NCI-H1436 treated with DMSO at 0.1 percent for 48 hours (cell line): ENCODE measurements at regions not wholly inside any gene's neighbourhood (a gene's known extent, or its start where the extent isn't known, plus 50 kb on each side); places are given as distances from the start of the nearest gene placed in this dataset.
"Not testable (repeated sequence)": the region's sequence is repeated elsewhere in the genome, so short reads cannot be mapped to it uniquely, and the experiment has no call there.

Experiments used
- DNase-seq: peaks from one replicate; lab custom pipeline; 2025; lab: John Stamatoyannopoulos, UW

DNA sequence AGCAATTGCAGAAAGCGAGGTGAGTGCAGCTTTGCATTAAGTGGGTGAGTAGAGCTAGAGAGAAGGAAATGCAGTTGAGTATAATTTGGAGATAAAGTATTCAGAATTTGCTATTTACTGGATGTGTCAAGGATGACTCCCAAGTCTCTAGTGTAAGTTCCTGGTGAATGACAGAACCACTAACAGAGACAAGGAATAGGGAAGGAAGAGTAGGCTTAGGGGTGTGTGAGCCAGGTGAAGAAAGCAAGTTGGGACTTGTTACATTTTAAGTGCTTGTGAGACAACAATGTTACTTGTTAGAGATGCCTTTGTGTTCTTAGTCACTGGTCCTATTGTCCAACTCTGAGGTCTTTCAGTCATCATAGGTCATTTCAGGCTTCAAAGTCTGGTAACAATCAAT lies 70.8 kb downstream of the TBC1D26 start:
- DNase-seq = not testable (repeated sequence)

DNA sequence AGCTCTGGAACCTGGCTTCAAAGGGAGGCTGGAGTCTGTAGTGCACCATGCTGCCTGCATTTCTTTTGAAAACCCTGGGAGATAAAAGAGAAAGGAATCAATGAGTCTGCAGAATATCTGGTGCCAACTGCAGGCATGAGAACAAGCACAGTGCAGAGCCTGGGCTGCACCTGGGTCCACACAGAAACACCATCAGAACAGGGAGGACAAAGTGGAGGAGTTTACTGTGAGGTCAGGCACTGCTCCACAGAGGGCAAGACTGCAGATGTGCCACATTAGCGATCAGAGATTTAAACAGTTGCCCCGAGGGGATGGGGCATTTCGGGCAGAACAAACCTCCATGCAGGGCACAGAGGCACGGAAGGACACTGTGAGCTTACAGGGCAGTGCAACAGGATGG lies 74.7 kb downstream of the TBC1D26 start:
- DNase-seq = not testable (repeated sequence)

DNA sequence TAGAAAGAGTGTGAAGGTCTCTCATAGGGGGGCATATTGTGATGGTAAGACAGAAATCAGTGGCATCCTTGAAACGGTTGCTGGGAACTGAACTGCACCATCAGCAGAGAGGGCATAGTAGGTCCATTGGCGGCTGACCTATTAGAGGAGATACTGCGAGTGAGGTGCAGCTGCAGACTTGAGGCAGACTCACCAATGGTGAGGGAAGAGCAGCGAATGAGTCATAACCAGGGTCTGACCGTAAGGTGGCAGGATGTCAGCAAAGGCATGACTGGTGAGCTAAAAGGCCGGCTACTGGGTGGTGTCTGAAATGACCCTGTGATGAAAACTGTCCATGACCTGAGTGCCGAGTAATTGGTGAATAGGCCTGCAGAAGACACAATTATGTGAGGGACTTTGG lies 81.3 kb downstream of the TBC1D26 start:
- DNase-seq = not testable (repeated sequence)

DNA sequence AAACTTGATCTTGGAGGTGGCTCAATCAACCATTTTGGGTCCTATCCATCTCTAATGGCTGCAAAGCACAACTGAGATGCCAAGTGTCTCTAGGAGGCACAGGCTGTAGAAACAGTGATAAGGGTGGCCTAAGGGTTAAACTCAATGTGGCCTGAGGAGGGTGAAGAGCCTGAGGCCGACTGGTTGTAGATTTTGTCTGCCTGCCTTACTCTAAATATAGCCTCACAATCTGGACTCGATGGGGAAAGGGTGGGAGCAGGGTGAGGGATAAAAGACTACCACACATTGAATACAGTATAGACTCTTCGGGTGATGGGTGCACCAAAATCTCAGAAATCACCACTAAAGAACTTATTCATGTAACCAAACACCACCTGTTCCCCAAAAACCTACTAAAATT lies 81.9 kb downstream of the TBC1D26 start:
- not testable (repeated sequence) for DNase-seq

DNA sequence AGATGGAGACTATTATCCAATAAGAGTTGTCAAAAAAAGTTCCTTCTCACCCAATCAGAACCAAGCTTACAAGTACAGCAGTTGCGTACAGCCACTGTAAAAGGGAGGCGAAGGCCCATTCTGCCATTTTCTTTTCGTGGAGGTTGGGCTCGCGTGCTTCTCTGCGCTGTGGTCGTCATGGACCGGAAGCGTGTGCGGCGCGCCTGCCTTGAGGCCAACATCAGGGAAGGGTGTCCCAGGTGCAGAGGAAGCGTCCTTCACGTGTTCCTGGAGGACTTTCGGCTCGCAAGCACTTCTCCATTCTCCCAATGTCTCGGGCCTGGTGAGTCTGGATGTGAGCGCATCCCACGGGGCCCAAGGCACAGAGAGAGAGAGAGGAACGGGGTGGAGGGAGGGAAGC lies 85.8 kb downstream of the TBC1D26 start:
- DNase-seq = not testable (repeated sequence)

DNA sequence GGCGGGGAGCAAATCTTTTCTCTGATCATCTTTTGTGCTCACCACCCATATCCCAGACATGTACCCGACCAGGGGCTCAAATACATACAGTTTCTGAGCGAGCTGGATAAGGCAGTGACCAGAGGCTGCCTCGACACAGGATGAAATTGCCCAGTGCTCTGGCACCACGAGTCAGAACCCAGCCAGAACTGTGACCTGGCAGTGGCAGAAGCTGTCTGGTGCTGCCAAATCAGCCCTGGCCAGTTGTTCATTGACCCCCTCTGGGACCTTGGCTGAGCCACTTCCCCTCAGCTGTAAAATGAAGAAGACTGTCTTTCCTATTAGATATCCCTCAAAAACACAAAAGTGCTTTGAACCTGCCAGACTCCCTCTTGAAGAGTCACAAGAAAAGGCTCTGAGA lies 90.2 kb downstream of the TBC1D26 start:
- DNase-seq = not testable (repeated sequence)

DNA sequence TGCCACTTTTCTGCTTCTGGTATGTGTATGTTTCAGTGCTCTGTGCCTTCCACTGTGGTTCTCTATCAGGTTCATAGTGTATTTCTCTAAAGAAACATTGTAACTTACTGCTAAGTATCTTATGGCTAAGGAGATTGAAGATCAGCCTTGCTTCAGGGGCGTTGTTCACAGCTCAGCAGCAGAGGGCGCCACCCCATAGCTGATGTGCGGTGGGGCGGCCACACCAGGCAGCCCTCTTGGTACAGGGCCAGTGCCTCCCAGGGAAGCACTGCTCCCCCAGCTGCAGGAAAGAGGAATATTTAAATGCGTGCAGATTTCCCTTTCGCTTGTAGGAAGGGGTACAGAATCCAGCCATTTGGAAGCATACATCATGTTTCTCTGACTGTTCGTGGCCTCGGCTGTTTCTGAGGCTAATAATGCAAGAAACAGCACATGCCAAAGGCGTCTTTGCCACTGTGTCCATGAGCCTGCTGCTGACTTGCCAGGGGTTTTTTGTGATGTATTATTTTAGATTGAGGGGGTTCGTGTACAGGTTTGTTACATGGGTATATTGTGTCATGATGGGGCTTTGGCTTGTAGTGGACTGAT lies 96.7 kb downstream of the TBC1D26 start:
- DNase-seq = peak; percentile 34

DNA sequence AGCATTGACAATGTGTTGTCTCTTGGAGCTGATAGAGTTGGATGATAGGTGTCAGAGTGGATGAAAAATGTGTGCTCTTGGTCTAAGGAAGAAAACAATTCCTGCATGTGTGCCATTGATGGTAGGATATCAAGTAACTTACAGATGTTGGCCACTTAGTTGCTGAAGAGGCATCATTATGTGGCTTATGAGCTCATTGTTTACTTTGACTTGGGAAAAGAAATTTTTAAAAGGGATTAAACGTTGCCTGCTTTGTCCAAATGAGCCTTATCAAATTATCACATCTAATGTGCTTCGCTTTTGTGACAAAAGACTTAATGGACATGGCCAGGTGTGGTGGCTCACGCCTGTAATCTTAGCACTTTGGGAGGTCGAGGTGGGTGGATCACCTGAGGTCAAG lies 98.1 kb downstream of the TBC1D26 start:
- DNase-seq = not testable (repeated sequence)

DNA sequence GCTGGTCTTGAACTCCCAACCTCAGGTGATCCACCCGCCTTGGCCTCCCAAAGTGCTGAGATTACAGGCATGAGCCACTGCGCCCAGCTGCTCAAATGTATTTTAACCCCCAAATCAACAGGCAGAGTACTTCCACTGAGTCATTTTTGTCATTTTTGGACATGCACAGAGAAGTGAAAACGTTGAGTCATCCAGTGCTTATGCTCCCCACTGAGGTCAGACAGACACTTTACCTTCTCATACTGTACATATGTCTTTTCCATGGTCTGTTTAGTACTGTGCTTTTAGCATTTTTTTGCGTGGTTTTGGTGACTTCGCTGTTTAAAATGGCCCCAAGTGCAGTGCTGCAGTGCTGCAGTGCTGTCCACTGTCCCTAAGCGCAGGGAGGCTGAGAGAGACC lies 99.1 kb downstream of the TBC1D26 start:
- not testable (repeated sequence) for DNase-seq

DNA sequence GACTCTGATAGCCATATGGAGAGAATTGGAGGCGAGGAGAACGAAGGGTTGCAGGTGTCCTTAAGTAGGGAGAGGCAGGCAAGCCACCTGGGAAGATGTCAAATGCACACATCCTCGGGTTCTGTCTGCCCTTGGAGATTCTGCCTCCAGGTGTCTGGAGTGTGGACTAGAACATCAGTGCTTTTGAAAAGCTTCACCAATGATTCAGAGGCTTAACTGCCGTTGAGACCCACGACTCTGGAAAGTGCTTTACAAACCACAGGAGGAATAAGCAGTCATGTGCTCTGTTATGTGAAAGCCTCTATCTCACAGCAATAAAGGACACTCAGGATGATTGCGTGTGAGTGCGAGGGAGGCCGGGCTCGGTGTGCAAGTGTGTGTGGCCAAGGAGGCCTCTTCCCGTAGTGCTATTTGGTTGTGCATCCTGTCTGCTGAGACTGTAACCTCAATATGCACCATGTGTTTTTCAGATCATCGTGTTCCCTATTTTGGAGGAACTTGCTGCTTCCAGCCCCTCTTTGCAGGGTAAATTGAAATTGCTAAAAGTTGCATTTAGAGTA lies 100.9 kb downstream of the TBC1D26 start:
- not testable (repeated sequence) for DNase-seq

DNA sequence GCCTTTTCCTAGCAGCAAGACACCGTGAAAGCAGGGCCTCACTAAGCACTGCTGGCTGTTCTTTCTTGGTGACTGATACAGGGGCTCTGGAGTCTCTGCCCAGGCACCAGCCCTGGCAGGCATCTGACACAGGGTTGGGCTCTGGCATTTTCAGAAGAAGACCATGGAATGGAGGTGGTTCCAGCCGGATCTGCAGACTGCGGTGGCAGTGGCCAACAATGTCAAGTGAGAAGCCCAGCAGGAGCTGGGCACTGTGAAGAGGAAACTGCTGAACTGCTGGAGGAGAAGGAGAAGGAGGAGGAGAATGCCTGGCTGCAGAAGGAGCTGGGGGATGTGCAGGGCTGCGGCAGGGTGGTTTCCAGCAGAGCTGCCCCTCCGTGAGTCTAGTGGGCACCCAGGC lies 101.8 kb downstream of the TBC1D26 start:
- DNase-seq = not testable (repeated sequence)

DNA sequence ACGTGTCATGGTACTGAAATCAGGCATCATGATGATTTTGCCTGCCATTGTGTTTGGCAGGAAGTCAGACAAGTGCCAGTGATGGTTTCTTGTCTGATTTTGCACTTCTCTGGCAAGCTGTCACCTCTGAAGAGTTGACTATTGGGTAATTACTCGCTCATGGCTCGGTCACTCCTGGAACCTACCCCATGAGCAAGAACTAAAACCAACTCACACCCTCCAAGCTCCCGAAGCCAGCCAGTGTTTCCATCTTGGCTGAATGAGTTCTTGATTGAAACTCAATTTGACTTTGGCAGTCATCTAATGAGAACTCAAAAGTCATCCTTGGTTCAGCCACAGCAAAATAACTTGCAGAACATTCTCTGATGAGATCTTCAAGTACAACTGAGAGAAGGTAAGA lies 103.4 kb downstream of the TBC1D26 start:
- DNase-seq = not testable (repeated sequence)

DNA sequence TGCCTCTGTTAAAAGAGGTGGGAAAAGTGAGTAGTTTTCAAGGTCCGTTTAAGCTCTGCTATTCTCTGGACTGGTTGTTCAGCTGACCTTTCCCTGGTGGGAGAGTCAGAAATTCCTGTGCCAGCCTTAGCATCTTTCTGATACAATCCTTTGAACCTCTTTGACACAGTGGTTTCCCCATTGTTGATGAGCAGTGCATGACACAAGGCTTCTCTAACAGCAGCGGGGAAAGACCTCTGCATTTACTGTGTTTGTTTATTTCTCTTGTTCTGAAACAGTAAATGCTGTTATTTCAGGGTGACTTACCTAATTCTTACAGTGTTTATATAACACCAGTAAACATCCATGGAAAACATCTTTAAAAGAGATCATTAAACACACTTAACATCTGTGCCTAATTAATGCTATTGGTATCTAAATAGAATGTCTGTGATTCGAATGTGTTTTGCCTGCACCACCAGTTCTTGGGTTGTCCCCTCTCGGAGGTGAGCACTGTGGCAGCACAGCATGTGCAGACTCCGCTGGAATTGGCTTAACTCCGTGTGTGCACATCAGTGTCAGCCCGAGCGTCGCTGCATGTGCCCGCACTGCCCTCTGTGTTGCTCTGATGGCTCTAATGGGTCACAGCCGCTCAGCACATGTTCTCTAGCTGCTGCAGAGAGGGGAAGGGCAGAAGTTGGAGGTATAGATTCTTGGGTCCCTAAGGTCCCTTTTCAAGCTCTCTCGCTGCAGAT lies 104.3 kb downstream of the TBC1D26 start:
- not testable (repeated sequence) for DNase-seq

DNA sequence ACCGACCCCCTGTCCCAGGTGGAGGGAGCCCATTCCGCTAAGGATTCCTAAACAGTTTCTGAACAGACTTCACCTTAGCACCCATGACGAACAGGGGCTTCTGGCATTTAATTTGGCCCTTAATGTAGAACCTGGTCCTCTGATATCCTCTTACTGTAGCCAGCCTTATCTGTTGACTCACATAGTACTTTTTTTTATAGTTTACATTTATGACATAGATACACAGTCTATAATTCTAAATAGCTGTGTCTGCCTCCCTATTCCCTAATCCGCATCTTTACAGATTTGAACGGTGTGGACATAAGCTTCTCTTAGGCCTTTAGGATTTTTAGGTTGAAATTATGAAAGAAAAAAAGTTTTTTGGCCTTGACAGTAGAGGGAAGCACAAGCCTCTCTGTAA lies 104.9 kb downstream of the TBC1D26 start:
- DNase-seq = not testable (repeated sequence)

DNA sequence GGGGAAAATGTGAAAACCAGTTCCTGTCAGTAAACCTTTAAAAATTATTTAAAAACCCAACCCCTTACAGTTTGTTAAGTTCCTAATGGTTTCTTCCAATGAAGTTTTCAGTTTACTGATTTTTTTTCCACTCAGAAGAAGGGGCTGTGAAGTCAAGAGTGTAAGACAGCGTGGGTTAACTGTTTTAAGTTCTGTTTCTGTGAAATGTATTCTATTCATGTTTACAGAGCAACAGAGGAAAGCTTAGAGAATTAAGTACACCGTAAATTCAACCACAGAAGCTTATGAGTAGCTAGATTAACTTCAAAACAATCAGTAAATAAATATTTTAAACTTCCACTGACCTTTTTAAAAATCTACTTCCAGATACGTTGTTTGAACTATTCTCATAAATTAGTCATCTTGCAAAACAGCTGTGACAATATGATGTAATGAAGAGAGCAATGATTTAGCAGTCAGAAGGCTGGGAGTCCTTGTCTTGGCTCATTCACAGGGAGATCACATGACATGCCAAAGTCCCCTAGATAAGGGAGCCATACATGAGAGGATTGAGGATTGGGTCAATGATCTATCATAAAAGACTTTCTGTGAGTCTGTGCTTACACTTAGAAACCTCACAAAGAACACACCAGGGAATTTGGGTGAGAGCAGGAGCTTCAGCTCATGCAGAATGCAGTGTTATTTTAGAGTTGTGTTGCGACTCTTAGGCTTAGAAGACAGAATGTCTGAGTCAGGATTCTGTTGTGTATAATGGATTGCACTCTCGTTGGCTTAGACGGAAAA lies 97.3 kb upstream of the ADORA2B start:
- DNase-seq = not testable (repeated sequence)

DNA sequence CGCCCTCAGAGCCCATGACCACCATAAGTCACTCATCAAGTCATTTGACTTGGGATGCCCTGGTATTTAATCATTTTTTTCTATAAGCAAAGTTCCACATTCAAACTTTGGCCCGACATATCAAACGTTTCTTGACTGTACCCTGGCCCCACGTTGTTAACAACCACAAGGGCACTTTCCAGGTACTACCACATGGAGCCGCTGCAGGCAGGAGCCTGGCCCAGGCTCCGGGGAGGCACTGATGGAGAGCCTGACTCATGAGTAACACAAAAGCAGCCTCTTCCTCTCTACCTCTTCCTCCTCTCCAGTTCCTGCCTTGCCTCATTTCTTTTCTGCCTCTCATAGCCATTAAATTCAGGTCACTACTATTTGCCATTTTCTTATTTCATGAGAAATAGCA lies 95.9 kb upstream of the ADORA2B start:
- DNase-seq = not testable (repeated sequence)

DNA sequence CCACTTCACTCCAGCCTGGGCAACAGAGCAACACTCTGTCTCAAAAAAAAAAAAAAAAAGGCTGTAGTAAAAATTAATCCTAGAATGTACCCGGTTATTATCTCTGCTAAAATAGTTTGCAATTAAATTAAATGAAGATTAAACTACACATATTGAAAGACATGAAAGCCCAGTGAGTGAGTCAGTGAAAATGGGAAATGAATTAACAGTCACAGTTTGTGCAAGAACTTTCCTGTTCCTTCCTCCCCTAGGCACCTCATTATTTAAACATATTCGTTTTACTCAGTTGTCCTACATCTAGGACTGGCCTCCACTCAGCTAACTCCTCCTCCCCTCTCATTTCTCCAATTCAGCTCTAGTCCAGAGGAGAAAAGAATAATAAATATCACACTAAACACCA lies 94.9 kb upstream of the ADORA2B start:
- DNase-seq = not testable (repeated sequence)

DNA sequence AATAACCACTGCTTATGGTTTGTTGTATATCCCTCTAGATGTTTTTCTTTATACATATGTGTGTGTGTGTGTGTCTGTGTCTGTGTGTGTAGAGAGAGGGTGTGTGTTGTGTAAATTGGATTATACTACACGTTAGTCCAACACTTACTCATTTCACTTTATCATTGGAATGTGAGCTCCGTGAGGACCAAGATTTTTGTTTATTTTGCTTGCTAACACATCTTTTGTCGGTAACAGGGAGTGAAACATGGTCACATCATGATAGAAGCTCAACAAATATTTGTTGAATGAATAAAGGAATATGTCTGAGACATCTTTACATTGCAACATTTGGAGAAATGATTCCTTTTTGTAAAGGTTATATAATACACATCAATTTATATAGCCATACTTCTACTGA lies 94.2 kb upstream of the ADORA2B start:
- not testable (repeated sequence) for DNase-seq

DNA sequence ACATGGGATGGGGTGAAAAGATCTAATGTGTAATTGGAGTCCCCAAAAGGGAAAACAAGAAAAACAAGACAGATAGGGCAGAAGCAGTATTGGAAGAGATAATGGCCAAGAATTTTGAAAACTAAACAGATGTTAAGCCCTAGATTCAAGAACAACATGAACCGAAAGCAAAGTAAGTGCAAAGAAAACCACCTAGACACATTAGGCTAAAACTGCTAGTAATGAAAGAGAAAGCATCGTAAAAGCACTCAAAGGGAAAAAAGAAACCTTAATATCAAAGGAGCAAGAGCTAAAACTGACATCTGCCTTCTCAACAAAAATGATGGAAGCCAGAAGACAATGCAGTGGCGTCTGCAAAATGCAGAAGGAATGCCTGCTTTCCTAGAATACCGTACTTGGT lies 92.1 kb upstream of the ADORA2B start:
- DNase-seq = not testable (repeated sequence)

DNA sequence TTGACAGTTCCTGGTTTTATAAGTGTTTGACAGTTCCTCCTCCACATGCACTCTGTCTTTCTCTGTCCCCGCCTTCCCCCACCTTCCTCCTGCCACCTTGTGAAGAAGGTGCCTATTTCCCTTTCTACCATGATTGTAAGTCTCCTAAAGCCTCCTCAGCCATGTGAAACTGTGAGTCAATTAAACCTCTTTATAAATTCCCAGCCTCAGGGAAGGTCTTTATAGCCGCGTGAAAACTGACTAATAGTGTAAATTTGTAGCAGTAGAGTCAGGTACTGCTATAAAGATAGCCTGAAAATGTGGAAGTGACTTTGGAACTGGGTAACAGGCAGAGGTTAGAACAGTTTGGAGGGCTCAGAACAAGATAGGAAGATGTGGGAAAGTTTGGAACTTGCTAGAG lies 88.7 kb upstream of the ADORA2B start:
- not testable (repeated sequence) for DNase-seq

DNA sequence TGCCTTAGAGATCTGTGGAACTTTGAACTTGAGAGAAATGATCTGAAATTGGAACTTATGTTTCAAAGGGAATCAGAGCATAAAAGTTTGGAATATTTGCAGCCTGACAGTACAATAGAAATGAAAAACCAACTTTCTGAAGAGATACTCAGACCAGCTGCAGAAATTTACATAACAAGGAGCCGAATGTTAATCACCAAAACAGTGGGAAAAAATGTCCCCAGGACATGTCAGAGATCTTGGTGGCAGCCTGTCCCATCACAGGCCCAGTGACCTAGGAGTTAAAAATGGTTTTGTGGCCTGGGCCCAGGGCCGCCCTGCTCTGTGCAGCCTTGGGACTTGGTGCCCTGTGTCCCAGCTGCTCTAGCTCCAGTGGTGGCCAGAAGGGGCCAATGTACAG lies 88.2 kb upstream of the ADORA2B start:
- DNase-seq = not testable (repeated sequence)

DNA sequence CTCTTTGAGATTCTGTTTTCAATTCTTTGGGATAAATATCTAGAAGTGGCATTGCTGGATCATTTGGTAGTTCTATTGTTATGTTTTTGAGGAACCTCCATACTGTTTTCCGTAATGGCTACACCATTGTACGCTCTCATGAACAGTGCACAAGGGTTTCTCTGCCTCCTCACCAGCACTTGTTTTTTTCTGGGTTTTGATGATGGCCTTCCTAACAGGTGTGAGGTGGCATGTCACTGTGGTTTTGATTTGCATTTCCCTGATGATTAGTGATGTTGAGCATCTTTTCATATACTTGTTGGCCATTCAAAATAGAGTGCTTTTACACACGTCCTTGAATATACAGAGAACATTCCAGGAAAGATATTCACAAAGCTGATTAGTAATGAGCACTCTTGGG lies 86.8 kb upstream of the ADORA2B start:
- not testable (repeated sequence) for DNase-seq

DNA sequence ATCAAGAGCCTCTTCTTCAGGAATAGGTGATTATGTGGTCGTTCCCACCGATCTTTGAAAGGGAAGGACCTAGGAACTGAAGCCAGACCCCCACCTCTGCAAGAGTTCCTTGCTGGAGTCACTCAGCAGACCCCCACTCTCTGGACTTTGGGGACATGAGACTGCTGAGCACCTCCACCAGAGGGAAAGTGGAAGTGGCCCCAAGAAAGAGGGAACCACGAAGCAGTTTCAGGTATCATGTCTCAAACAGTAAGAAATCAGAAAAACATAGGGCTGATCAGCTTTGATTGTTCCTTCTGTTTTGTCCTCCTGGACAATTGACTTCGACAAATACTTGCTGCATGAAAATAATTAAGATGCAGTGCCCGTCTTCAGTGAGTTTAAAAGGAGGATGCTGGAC lies 84.2 kb upstream of the ADORA2B start:
- DNase-seq = not testable (repeated sequence)
